ENCODE measurements at regions not wholly inside any gene's neighbourhood (a gene's known extent, or its start where the extent isn't known, plus 50 kb on each side); places are given as distances from the start of the nearest gene placed in this dataset.

GRCh38 chr2:175330195-175330594 is 148.7 kb upstream of the ATP5MC3 start:
- Histone ChIP-seq H3K27ac (ENCODE audit: low read depth, low read length) (no peak overlapping the region), H3K4me2 (ENCODE audit: low read length) (no peak overlapping the region), H3K4me3 (replicated peaks in 1 of 2; ENCODE audit: low read depth in 1 of 2, low read length in 2 of 2) (no peak overlapping the region), H3K36me3 (ENCODE audit: control insufficient read depth in 1 of 2, insufficient read depth in 2 of 2, low read length in 2 of 2) (no peaks in the 10 kb centered on the region), H2AFZ (ENCODE audit: low read depth, low read length, poor library complexity, severe bottlenecking) (no peak overlapping the region), H3K79me2 (ENCODE audit: insufficient read depth, low read length) (no peaks in the 10 kb centered on the region), H3K9ac (ENCODE audit: low read length) (no peak overlapping the region), H4K20me1 (ENCODE audit: insufficient read depth) (no peaks in the 10 kb centered on the region), H3K4me1 (ENCODE audit: control insufficient read depth in 1 of 2, insufficient read depth in 2 of 2, low read length in 2 of 2) (no peaks in the 10 kb centered on the region), H3K9me2 (ENCODE audit: insufficient read depth) (no peaks in the 10 kb centered on the region), H3K27me3 (ENCODE audit: insufficient read depth, low read length) (no peaks in the 10 kb centered on the region), H3K9me3 (ENCODE audit: control insufficient read depth in 1 of 2, insufficient read depth in 1 of 2, low read depth in 1 of 2, low read length in 2 of 2) (0 out of 4 replicates have a peak, but pooled peaks cover 0 to 3% of the 10 kb centered on the region in 2 experiments)
- intact Hi-C loops (cut with micrococcal nuclease): no loop called here
- TF ChIP-seq ZBTB33 (IDR thresholded peaks at IDR 0.05; ENCODE audit: extremely low read depth, insufficient replicate concordance, low read length): no peak
- TF ChIP-seq ELF1 (IDR thresholded peaks at IDR 0.05; ENCODE audit: borderline replicate concordance, low read depth): no peak
- no peak for TF ChIP-seq CEBPB (IDR thresholded peaks at IDR 0.05; ENCODE audit: low read depth)
- TF ChIP-seq EZH2phosphoT487 (IDR thresholded peaks at IDR 0.05; ENCODE audit: borderline replicate concordance): no peak
- no peak for TF ChIP-seq ZNF274 (IDR thresholded peaks at IDR 0.05; ENCODE audit: low read depth, low read length)
- no peak for TF ChIP-seq SP1 (IDR thresholded peaks at IDR 0.05; ENCODE audit: low read depth)
- TF ChIP-seq, protein P1, sequence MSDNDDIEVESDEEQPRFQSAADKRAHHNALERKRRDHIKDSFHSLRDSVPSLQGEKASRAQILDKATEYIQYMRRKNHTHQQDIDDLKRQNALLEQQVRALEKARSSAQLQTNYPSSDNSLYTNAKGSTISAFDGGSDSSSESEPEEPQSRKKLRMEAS (IDR thresholded peaks at IDR 0.05): no peak
- no peak for TF ChIP-seq FOSL1 (IDR thresholded peaks at IDR 0.05; ENCODE audit: low read depth)
- TF ChIP-seq SRF (IDR thresholded peaks at IDR 0.05; ENCODE audit: low read depth): no peak
- TF ChIP-seq SIN3A (IDR thresholded peaks at IDR 0.05; ENCODE audit: low read depth): no peak
- no peak for TF ChIP-seq YY1 (IDR thresholded peaks at IDR 0.05; ENCODE audit: extremely low read depth, insufficient replicate concordance, low read depth, low read length)
- no peak for TF ChIP-seq REST (IDR thresholded peaks at IDR 0.05; ENCODE audit: low read depth)
- TF ChIP-seq RAD21 (IDR thresholded peaks at IDR 0.05; ENCODE audit: low read depth): no peak
- TF ChIP-seq JUND (IDR thresholded peaks at IDR 0.05): no peak
- TF ChIP-seq ZFX (IDR thresholded peaks at IDR 0.05): no peak
- no peak for ATAC-seq
- DNase-seq (ENCODE audit: low read depth, low spot score): no peak
- ChIA-PET RAD21 (ENCODE audit: low non-redundant PET in 1 of 2, low total read pairs in 2 of 2, uncharacterized antibody in 2 of 2, unreplicated experiment in 2 of 2) (no interaction called here), POLR2A (no interaction called here), CTCF (interaction anchor here (2.3 to 3.0 kb wide), 3 partner anchors 79 to 299 kb away, joined by 14 to 19 read pairs (median 15); no protein-coding TSS in a partner anchor)
- BruUV-seq (replicated peaks): no TSS peak
